Dedifferentiated amniotic fluid mesenchymal stem cell (primary cell): ENCODE measurements at regions not wholly inside any gene's neighbourhood (a gene's known extent, or its start where the extent isn't known, plus 50 kb on each side); places are given as distances from the start of the nearest gene placed in this dataset.
A peak's percentile ranks its signal among the peaks of the same experiment; 100 is the strongest.

Source experiments
- DNase-seq: peaks from one replicate; pipeline ENCODE4 v3.0.0-alpha.2; 2016; ENCODE audit errors: extremely low spot score

DNA sequence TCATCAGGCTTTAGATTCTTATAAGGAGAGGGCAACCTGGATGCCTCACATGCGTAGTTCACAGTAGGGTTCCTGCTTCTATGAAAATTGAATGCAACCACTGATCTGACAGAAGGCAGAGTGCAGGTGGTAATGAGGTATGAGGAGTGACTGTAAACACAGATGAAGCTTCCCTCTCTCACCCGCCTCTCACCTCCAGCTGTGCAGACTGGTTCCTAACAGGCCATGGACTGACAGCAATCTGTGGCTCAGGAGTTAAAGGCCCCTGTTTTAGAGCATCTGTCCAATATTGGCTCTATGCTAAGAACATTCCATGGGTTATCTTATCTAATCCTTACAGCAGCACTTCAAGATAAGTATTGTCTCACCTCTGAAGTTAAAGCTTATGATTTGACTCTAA, 213.5 kb upstream of the NRP1 start:
- DNase-seq = no peak

- no peak for DNase-seq
Measured at GRCh38 chr10:33546031-33546430, 211.6 kb upstream of the NRP1 start.

- DNase-seq = peak; percentile 18
Measured at GRCh38 chr10:33542752-33543505, 208.5 kb upstream of the NRP1 start.

DNA sequence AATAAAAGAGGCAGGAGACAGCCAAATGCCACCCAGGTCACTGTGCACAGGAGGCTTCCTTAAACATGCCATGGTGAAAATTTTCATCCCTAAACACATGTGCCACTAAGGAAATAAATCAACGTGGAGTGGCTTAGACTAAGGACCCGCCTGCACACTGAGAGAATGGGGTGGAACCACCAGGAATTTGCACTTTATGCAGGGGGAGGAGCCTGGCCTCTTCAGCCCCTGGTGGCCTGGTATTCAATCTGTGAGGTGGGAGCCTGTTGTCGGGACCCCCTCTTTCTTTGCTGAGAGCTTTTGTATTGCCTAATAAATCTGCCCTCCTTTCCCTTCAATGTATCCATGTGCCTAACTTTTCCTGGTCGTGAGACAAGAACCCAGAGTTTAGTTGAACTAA, 204.6 kb upstream of the NRP1 start:
- DNase-seq = no peak

DNA sequence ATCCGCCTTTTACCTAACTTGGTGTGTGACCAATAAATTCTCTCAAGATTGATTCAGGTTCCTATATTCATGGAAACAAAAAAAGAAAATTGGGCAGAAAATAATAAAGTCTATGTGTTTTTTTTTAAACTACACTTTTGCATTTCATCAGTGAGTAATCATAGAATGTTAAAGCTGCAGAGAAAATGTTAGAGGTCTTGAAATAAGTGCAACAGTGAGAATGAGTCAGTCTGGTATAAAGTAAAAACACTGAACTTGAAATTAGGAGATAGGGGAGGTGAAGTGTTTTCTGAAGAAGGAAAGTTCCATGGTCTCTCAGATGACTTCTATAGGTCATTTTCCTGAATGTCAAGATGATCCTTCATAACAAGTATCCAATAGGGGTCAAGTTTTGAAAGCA, 202.6 kb upstream of the NRP1 start:
- no peak for DNase-seq

DNA sequence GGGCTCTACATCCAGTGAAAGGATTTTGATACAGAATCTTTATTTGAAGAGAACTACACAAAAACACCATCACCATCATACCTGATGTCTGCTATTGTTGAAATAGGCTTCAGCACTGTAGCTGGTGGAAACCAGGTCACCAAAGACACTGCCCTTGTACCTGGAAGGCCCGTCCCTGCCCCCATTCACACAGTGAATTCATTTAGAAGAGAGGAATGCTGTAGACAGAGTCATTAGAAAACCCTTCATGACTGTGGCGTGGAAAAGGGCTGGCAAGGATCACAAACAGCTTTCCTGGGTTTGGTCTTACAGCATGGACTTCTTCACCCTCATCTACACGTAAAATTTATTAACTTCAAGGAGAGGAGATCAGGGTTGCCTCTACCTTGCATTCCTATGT, 202.0 kb upstream of the NRP1 start:
- no peak for DNase-seq

DNA sequence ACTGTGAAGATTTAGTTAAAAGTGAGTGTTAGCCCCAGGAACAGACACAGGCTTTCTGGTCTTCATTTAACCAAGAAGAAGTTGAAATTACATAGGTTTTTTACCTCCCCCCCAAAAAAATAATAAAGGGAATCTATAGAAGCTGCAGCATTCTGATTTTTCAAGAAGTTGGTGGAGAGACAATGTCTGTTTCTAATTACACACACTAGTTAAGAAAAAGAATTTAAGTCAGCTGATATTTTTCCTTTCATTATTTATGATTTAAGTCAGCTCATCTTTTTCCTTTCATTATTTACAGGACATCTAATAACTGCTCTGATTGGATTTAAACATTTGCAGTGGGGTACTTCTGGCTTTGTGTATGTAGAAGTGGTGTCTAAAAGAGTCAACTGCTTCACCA, 201.4 kb upstream of the NRP1 start:
- DNase-seq = no peak

DNA sequence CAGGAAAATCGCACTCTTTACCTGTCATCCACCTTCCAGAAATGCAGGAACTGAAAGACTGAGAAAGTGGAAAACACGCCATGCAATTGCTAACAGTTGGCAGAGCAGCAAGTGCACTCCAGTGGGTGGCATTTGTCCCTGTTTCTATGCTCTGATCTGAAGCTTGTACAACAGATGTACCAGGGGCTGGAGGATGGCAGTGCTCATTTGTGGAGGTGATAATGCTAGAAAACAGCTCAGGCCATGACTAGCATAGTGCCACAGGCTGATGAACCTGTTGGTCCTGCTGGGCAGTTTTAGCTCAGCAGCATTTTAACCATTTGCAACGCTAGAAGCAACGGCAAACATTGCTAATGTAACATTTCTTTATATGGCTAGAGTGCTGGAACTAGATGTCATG, 199.9 kb upstream of the NRP1 start:
- DNase-seq = no peak

DNA sequence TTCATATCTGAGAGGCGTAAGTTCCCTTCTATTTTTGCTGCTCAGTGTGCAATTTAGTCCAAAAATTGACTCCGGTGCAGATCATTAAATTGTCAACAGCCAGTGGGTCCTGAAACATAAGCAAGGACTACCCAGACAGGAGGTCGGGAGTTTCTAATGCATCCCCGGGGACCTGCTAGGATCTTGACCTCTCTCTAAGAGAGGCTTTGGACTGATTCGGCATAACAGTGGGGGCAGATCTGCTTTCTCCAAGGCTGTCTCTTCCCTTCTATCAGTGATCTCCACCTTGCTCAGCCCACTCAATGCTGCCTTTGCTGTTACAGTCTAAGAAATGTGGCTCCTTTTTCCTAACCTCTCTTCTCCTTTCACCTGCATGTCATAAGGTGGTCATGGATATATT, 199.1 kb upstream of the NRP1 start:
- no peak for DNase-seq

- DNase-seq = no peak
Measured at GRCh38 chr10:33532901-33533300, 198.4 kb upstream of the NRP1 start.

DNA sequence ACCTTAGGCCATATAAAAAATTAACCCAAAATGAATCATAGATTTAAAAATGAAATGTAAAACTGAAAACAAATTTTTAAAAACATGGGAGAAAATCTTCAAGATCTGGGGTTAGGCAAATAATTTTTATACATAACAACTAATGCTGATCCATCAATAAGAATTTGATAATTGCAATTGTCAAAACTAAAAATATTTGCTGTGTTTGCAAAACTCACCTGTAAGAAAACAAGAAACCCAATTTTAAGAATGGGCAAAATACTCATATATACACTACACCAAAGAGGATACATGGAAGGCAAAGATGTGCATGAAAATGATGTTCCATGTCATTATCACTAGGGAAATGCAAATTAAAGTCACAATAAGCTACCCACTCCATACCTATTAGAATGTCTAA, 194.8 kb upstream of the NRP1 start:
- no peak for DNase-seq

GRCh38 chr10:33524966-33525365, 190.5 kb upstream of the NRP1 start:
- DNase-seq = peak; percentile 25

DNA sequence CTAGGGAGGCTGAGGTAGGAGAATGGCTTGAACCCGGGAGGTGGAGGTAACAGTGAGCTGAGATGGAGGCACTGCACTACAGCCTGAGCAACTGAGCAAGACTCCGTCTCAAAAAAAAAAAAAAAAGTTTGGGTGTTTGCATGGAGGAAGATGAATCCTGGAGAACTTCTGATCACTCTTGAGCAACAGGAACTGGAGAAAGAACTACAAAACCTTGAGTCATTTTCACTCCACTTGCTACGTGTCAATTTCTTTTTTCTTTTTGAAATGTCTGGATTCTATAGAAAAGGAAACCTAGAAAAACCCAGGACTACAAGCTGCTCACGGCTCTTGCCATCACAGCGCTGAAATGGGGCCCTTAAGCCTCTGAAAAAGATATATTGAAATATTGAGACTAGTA, 189.6 kb upstream of the NRP1 start:
- DNase-seq = no peak

GRCh38 chr10:33523236-33523792, 188.8 kb upstream of the NRP1 start:
- no peak for DNase-seq

GRCh38 chr10:33521904-33522303, 187.4 kb upstream of the NRP1 start:
- DNase-seq = no peak

- no peak for DNase-seq
Measured at GRCh38 chr10:33521062-33521461, 186.6 kb upstream of the NRP1 start.

DNA sequence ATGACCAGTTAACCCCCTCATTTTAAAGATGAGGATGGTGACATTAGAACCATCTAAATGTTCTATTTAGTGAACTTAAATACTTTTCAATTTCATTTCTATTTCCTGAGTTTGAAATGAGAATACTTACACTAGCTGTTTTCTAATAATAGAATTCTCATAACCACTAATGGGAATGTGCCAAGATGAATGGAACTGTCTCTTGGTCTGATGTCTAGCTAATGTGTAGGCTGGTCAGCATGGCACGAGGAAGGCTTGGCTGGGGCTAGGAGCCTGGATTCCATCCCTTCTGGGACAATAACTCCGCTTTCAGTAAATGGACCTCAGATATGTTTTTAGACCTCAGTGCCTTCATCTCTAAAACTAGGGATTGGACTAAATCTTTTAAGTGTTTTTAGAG, 185.8 kb upstream of the NRP1 start:
- DNase-seq = no peak

DNA sequence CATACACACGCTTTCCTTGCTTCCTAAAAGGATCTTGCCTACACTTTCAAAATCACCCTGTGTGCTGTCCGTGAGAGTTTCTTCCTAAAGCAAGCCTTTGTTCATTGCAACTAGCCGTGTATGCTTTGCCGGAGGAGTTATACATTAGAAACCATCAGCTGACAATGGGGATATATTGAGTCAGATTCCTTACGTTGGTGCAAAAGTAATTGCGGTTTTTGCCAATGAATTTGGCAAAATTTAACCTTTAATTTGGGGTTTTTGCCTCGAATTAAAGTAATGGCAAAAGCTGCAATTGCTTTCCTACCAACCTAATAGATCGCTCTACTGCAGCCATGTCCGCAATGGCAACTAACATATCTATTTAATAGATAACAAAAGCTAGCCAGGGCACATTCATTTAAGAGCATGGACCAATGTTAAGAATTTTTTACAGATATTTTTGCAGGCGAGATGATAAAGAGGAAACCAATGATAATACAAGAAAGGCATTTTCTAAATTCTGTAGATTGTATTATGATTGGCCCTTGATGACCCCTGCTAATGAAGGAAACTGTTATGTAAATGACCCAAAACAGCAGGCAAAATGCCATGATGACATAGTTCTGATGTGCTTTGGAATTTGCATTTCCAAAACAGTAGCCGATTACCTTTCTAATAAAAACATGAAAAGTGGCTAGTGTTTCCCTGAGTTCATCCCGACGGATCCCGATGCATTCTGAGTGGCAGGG, 184.8 kb upstream of the NRP1 start:
- no peak for DNase-seq

GRCh38 chr10:33510206-33510605, 175.7 kb upstream of the NRP1 start:
- no peak for DNase-seq

GRCh38 chr10:33509231-33509831, 174.9 kb upstream of the NRP1 start:
- peak; percentile 61 for DNase-seq

- no peak for DNase-seq
Measured at GRCh38 chr10:33507662-33508425, 173.4 kb upstream of the NRP1 start.
